Activated CD4-positive, alpha-beta memory T cell treated with anti-CD3 and anti-CD28 coated beads, Interleukin-2, amount 10 ng/mL, durations not matched to agents 7 days and 5 days (primary cell): ENCODE measurements at regions not wholly inside any gene's neighbourhood (a gene's known extent, or its start where the extent isn't known, plus 50 kb on each side); places are given as distances from the start of the nearest gene placed in this dataset.

Source experiments
- CTCF ChIA-PET: fragments of 350-600 bp; sonication (Branson Sonifier 250); formaldehyde crosslinking; loops from one replicate; lab custom pipeline; 2021; ENCODE audit warnings: antibody characterized with exemption, inconsistent platforms; lab: Charles Lee
- POLR2A ChIA-PET: fragments of 350-600 bp; sonication (Branson Sonifier 250); formaldehyde crosslinking; loops from one replicate; lab custom pipeline; 2021; ENCODE audit warnings: antibody characterized with exemption; lab: Charles Lee
- DNase-seq: peaks from one replicate; pipeline ENCODE4 v3.0.0-alpha.2; 2020
- H3K27ac Mint-ChIP-seq: one replicate; pipeline ENCODE4 v1.8.0; 2021; ENCODE audit warnings: mild to moderate bottlenecking, mixed read lengths
- H3K27me3 Mint-ChIP-seq: one replicate; pipeline ENCODE4 v1.8.0; 2021; ENCODE audit warnings: mixed read lengths
- H3K36me3 Mint-ChIP-seq: one replicate; pipeline ENCODE4 v1.8.0; 2021; ENCODE audit warnings: low read depth, mixed read lengths
- H3K4me1 Mint-ChIP-seq: one replicate; pipeline ENCODE4 v1.8.0; 2021; ENCODE audit warnings: mixed read lengths
- H3K4me3 Mint-ChIP-seq: one replicate; pipeline ENCODE4 v1.8.0; 2021; ENCODE audit warnings: mild to moderate bottlenecking, mixed read lengths
- H3K9me3 Mint-ChIP-seq: one replicate; pipeline ENCODE4 v1.8.0; 2021; ENCODE audit warnings: mixed read lengths

- Mint-ChIP-seq H3K27me3 (no peaks in the 10 kb centered on the region), H3K4me1 (no peaks in the 10 kb centered on the region), H3K4me3 (no peak overlapping the region), H3K27ac (no peak overlapping the region), H3K36me3 (no peaks in the 10 kb centered on the region), H3K9me3 (peaks cover 5% of the 10 kb centered on the region)
- CTCF ChIA-PET: no interaction called here
- POLR2A ChIA-PET: no interaction called here
- no peak for DNase-seq
Observed at GRCh38 chr5:42337607-42338006, 85.6 kb upstream of the GHR start.

- no peaks in the 10 kb centered on the region for H3K27me3 Mint-ChIP-seq
- ChIA-PET CTCF (no interaction called here), POLR2A (no interaction called here)
- no peak overlapping the region for H3K27ac Mint-ChIP-seq
- DNase-seq: no peak
- no peaks in the 10 kb centered on the region for H3K36me3 Mint-ChIP-seq
- H3K4me3 Mint-ChIP-seq: no peak overlapping the region
- H3K9me3 Mint-ChIP-seq: peaks cover 5% of the 10 kb centered on the region
- H3K4me1 Mint-ChIP-seq: no peaks in the 10 kb centered on the region
Observed at GRCh38 chr5:42338136-42338535, 85.1 kb upstream of the GHR start.

GRCh38 chr5:42349163-42349562, 74.1 kb upstream of the GHR start:
- Mint-ChIP-seq H3K27me3 (no peaks in the 10 kb centered on the region), H3K4me1 (no peaks in the 10 kb centered on the region), H3K4me3 (no peak overlapping the region), H3K36me3 (no peaks in the 10 kb centered on the region), H3K27ac (no peak overlapping the region), H3K9me3 (no peaks in the 10 kb centered on the region)
- no peak for DNase-seq
- CTCF ChIA-PET: no interaction called here
- POLR2A ChIA-PET: no interaction called here

GRCh38 chr5:42351956-42352355, 71.3 kb upstream of the GHR start:
- no peak for DNase-seq
- Mint-ChIP-seq H3K4me3 (no peak overlapping the region), H3K9me3 (no peaks in the 10 kb centered on the region), H3K27ac (no peak overlapping the region), H3K4me1 (no peaks in the 10 kb centered on the region), H3K27me3 (no peaks in the 10 kb centered on the region), H3K36me3 (no peaks in the 10 kb centered on the region)
- ChIA-PET CTCF (no interaction called here), POLR2A (no interaction called here)

- Mint-ChIP-seq H3K27ac (no peak overlapping the region), H3K27me3 (no peaks in the 10 kb centered on the region), H3K36me3 (no peaks in the 10 kb centered on the region), H3K4me3 (no peak overlapping the region), H3K4me1 (no peaks in the 10 kb centered on the region), H3K9me3 (no peaks in the 10 kb centered on the region)
- ChIA-PET CTCF (no interaction called here), POLR2A (no interaction called here)
- DNase-seq: no peak
Observed at GRCh38 chr5:42360056-42360455, 63.2 kb upstream of the GHR start.

- no peaks in the 10 kb centered on the region for H3K27me3 Mint-ChIP-seq
- no peaks in the 10 kb centered on the region for H3K9me3 Mint-ChIP-seq
- H3K27ac Mint-ChIP-seq: no peak overlapping the region
- no peaks in the 10 kb centered on the region for H3K4me1 Mint-ChIP-seq
- no peak for DNase-seq
- ChIA-PET POLR2A (no interaction called here), CTCF (no interaction called here)
- no peak overlapping the region for H3K4me3 Mint-ChIP-seq
- H3K36me3 Mint-ChIP-seq: no peaks in the 10 kb centered on the region
Observed at GRCh38 chr5:42360616-42361314, 62.5 kb upstream of the GHR start.

GRCh38 chr5:42361315-42361688, 61.9 kb upstream of the GHR start:
- POLR2A ChIA-PET: no interaction called here
- H3K27ac Mint-ChIP-seq: no peak overlapping the region
- H3K27me3 Mint-ChIP-seq: no peaks in the 10 kb centered on the region
- no peaks in the 10 kb centered on the region for H3K9me3 Mint-ChIP-seq
- no peaks in the 10 kb centered on the region for H3K36me3 Mint-ChIP-seq
- CTCF ChIA-PET: no interaction called here
- H3K4me3 Mint-ChIP-seq: no peak overlapping the region
- DNase-seq: no peak
- no peaks in the 10 kb centered on the region for H3K4me1 Mint-ChIP-seq

GRCh38 chr5:42366051-42366450, 57.2 kb upstream of the GHR start:
- no peaks in the 10 kb centered on the region for H3K27me3 Mint-ChIP-seq
- H3K27ac Mint-ChIP-seq: no peak overlapping the region
- no peaks in the 10 kb centered on the region for H3K36me3 Mint-ChIP-seq
- no peak overlapping the region for H3K4me3 Mint-ChIP-seq
- no peak for DNase-seq
- H3K4me1 Mint-ChIP-seq: no peaks in the 10 kb centered on the region
- CTCF ChIA-PET: no interaction called here
- POLR2A ChIA-PET: no interaction called here
- no peaks in the 10 kb centered on the region for H3K9me3 Mint-ChIP-seq
